ENCODE measurements at regions not wholly inside any gene's neighbourhood (a gene's known extent, or its start where the extent isn't known, plus 50 kb on each side); places are given as distances from the start of the nearest gene placed in this dataset.

GRCh38 chr11:111001081-111001430 lies 244.5 kb upstream of the POU2AF2 start:
- peak; percentile 71 for DNase-seq (ENCODE audit: extremely low read depth, low read depth)
- TF ChIP-seq, protein P1, sequence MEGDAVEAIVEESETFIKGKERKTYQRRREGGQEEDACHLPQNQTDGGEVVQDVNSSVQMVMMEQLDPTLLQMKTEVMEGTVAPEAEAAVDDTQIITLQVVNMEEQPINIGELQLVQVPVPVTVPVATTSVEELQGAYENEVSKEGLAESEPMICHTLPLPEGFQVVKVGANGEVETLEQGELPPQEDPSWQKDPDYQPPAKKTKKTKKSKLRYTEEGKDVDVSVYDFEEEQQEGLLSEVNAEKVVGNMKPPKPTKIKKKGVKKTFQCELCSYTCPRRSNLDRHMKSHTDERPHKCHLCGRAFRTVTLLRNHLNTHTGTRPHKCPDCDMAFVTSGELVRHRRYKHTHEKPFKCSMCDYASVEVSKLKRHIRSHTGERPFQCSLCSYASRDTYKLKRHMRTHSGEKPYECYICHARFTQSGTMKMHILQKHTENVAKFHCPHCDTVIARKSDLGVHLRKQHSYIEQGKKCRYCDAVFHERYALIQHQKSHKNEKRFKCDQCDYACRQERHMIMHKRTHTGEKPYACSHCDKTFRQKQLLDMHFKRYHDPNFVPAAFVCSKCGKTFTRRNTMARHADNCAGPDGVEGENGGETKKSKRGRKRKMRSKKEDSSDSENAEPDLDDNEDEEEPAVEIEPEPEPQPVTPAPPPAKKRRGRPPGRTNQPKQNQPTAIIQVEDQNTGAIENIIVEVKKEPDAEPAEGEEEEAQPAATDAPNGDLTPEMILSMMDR (IDR thresholded peaks at IDR 0.05; ENCODE audit: low read depth, low read length) = no peak

DNA sequence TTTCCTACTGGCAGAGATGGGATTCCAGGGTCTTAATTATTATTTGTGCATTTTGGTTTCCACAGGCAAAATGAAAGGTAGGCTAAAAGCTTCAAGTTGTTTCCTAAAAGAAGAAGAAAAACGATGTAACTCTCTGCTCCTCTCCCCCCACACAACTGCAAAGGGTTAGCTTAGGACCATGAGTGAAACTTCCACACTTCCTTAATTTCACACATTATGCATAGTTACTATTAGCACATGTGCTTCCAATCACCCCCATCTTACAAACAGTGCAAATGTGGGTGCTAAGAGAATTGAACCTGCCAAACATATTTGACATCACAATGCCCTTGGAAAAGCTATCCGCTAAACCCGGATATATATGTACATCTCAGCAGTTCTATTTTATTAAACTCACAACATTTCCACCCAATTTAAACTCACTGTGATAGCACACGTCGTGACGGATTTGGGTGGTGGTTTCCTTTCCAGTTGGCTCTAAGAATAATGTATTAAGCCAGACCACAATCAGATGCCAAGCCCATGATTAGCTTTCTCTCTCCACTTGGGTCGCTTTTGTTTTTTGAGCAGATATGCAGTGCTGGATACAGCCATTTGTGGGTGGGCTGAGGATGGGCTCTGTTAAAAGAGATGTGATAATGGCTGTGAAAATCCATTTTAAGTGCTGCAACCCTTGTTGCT lies 245.0 kb upstream of the POU2AF2 start:
- DNase-seq (ENCODE audit: extremely low read depth, low read depth) = peak; percentile 34
- TF ChIP-seq, protein P1 (IDR thresholded peaks at IDR 0.05; ENCODE audit: low read depth, low read length) = no peak

DNA sequence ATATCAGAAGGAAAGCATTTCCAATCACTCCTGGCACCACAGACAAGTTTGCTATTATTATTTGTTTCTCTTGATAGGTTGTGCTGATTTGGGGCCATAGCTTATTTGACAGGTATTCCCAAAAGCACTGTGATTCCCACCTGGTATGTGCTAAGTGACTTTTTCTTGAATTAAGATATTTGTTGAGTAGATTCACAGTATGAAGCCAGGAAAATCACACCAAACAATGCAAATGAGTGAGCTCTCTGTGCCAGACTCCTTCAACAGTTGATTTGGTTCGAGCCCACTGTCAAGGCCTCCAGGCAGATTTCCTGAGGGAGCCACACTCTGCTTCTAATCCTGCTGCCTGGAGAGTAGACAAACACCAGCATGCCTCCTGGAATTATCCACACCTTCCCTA lies 253.0 kb upstream of the POU2AF2 start:
- DNase-seq (ENCODE audit: extremely low read depth, low read depth) = no peak
- TF ChIP-seq, protein P1 (IDR thresholded peaks at IDR 0.05; ENCODE audit: low read depth, low read length) = no peak

- TF ChIP-seq, protein P1 (IDR thresholded peaks at IDR 0.05; ENCODE audit: low read depth, low read length) = no peak
- DNase-seq (ENCODE audit: extremely low read depth, low read depth) = peak; percentile 79
Measured at GRCh38 chr11:110991661-110992355, 253.7 kb upstream of the POU2AF2 start.

- TF ChIP-seq, protein P1 (IDR thresholded peaks at IDR 0.05; ENCODE audit: low read depth, low read length) = no peak
- DNase-seq (ENCODE audit: extremely low read depth, low read depth) = no peak
Measured at GRCh38 chr11:110990311-110990710, 255.2 kb upstream of the POU2AF2 start.

DNA sequence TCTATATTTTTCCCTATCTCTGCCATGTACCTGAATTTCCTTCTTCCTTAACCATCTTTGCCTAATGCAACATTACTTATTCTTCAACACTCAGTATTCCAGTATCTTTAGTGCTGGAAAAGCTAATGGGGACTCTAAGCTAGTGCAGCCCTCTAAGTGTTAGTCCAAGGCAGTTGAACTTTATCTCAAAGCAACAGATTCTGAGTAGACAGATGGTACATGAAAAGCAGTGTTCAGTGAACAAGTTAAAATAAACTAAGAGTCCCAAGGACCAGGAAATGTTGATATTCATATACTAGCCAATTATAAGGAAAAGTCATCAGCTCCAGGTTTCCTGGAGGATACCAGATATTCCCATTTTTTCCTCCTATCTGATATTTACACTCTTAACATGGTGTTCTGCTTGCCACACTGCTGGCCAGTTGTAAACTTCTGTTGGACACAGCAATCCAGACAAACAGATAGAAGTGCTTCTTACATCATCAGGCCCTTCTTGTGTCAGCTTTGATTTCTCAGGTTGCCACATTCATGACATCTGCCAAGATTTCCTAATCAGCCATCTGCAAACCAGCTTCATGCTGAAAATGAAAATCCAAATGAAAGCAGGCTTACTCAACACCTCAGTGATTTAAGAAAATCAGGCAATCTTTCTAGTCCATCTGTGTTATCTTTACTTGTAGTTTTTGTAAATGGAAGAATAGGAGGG lies 255.9 kb upstream of the POU2AF2 start:
- TF ChIP-seq, protein P1 (IDR thresholded peaks at IDR 0.05; ENCODE audit: low read depth, low read length) = no peak
- peak; percentile 86 for DNase-seq (ENCODE audit: extremely low read depth, low read depth)

DNA sequence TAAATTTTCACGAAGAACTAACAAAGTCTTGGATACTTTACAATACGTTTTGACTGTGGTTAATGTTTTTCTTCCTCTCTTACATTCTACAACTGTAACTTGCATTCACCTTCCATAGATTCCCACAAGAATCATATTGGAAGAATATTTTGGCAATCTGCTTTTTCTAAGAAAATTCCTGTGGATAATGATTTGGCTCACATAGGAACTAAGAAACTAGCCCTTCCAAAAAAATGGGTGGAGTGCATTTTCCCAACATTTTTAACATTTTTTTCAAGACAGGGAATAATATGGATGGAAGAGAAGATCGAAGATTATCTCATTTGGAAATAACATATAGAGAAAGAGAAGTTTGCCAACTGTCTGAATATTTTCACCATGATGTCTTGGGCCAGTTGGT lies 256.9 kb upstream of the POU2AF2 start:
- DNase-seq (ENCODE audit: extremely low read depth, low read depth) = no peak

More for the DNA sequence above, 256.9 kb upstream of the POU2AF2 start:
- TF ChIP-seq, protein P1 (IDR thresholded peaks at IDR 0.05; ENCODE audit: low read depth, low read length) = no peak
